BJ (cell line): ENCODE measurements at regions not wholly inside any gene's neighbourhood (a gene's known extent, or its start where the extent isn't known, plus 50 kb on each side); places are given as distances from the start of the nearest gene placed in this dataset.

Source experiments
- CTCF ChIA-PET: fragments of 350-600 bp; formaldehyde crosslinking; extraction: SDS; loops from one replicate; lab custom pipeline; 2021; ENCODE audit warnings: antibody characterized with exemption, inconsistent platforms; lab: Yijun Ruan, JAX
- POLR2A ChIA-PET: fragments of 300-600 bp; sonication (Branson Sonifier 250); formaldehyde crosslinking; extraction: SDS; loops from one replicate; lab custom pipeline; 2021; ENCODE audit warnings: antibody characterized with exemption; lab: Charles Lee
- DNase-seq: peaks from one replicate; pipeline ENCODE4 v3.0.0-alpha.2; 2011; ENCODE audit warnings: low read depth
- H3K27me3 ChIP-seq: 2 replicates; pipeline ENCODE4 v1.6.0; 2011; ENCODE audit warnings: low read length; ENCODE audit not compliant: control insufficient read depth, insufficient read depth
- H3K36me3 ChIP-seq: 2 replicates; pipeline ENCODE4 v1.5.1; 2011; ENCODE audit warnings: low read length; ENCODE audit not compliant: control insufficient read depth, insufficient read depth
- H3K4me3 ChIP-seq: 2 replicates; pipeline ENCODE4 v1.5.1; 2011; ENCODE audit warnings: low read depth, mild to moderate bottlenecking, control low read depth, low read length
- TF ChIP-seq, protein P1 (sequence below): IDR thresholded peaks from 2 replicates; pipeline ENCODE4 v1.5.1; 2011; ENCODE audit warnings: low read depth, mild to moderate bottlenecking, control low read depth, inconsistent platforms, low read length, moderate library complexity; ENCODE audit not compliant: insufficient read depth

- no peak for DNase-seq
- Histone ChIP-seq H3K27me3 (no peaks in the 10 kb centered on the region), H3K4me3 (no peak overlapping the region), H3K36me3 (no peaks in the 10 kb centered on the region)
- TF ChIP-seq, protein P1, sequence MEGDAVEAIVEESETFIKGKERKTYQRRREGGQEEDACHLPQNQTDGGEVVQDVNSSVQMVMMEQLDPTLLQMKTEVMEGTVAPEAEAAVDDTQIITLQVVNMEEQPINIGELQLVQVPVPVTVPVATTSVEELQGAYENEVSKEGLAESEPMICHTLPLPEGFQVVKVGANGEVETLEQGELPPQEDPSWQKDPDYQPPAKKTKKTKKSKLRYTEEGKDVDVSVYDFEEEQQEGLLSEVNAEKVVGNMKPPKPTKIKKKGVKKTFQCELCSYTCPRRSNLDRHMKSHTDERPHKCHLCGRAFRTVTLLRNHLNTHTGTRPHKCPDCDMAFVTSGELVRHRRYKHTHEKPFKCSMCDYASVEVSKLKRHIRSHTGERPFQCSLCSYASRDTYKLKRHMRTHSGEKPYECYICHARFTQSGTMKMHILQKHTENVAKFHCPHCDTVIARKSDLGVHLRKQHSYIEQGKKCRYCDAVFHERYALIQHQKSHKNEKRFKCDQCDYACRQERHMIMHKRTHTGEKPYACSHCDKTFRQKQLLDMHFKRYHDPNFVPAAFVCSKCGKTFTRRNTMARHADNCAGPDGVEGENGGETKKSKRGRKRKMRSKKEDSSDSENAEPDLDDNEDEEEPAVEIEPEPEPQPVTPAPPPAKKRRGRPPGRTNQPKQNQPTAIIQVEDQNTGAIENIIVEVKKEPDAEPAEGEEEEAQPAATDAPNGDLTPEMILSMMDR: no peak
- CTCF ChIA-PET: no interaction called here
- POLR2A ChIA-PET: no interaction called here
These were observed 191.4 kb downstream of the HIPK3 start for GRCh38 chr11:33448461-33449130.

DNA sequence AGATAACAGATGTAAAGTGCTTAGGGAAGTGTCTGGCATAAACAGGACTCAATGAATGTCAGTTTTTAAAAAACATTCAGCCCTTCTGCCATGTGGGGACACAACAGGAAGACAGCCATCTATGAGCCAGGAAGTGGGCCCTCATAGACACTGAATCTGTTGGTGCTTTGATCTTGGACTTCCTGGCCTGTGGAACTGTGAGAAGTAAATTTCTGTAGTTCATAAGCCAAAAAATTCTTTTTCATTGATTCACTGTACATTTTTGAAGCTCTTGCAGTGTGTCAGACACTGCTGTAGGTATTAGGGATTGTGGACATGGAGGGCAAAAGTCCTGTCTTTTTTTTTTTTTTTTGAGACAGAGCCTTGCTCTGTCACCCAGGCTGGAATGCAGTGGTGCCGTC is 188.6 kb downstream of the HIPK3 start:
- no peaks in the 10 kb centered on the region for H3K36me3 ChIP-seq
- no peak for DNase-seq
- TF ChIP-seq, protein P1: no peak
- ChIA-PET POLR2A (interaction anchor here (0.7 kb wide), 1 partner anchor 175 kb away, joined by 3 read pairs; no protein-coding TSS in a partner anchor), CTCF (interaction anchor here (1.1 to 1.8 kb wide), 2 partner anchors 25 to 33 kb away, joined by 3 to 4 read pairs; no protein-coding TSS in a partner anchor)
- no peaks in the 10 kb centered on the region for H3K27me3 ChIP-seq
- H3K4me3 ChIP-seq: no peak overlapping the region

- Histone ChIP-seq H3K36me3 (no peaks in the 10 kb centered on the region), H3K27me3 (no peaks in the 10 kb centered on the region), H3K4me3 (no peak overlapping the region)
- DNase-seq: no peak
- ChIA-PET POLR2A (no interaction called here), CTCF (interaction anchor here (1.8 kb wide), 1 partner anchor 32 kb away, joined by 4 read pairs; no protein-coding TSS in a partner anchor)
- TF ChIP-seq, protein P1: no peak
These were observed 187.8 kb downstream of the HIPK3 start for GRCh38 chr11:33444835-33445594.

DNA sequence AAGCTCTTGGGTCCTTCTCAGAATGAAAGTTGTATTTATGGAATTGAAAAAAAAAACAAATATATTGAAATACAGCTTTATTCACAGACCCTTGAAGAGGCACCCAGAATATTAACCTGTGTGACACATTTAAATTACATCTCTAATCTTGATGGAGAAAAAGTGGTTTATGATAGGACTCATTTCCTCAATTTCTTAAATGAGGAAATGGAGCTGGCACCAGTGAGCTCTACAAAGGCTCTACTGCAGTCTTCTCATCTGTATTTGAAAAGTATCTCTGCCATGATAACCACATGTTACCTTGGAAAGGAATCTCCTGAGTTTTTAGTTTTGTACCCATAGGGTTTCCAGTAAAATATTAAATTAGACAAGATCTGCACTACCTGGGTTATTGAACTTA is 186.5 kb downstream of the HIPK3 start:
- Histone ChIP-seq H3K36me3 (no peaks in the 10 kb centered on the region), H3K27me3 (no peaks in the 10 kb centered on the region), H3K4me3 (no peak overlapping the region)
- DNase-seq: no peak
- ChIA-PET CTCF (interaction anchor here (0.9 to 1.5 kb wide), 3 partner anchors 12 to 242 kb away, joined by 3 to 4 read pairs (median 3); no protein-coding TSS in a partner anchor), POLR2A (no interaction called here)
- TF ChIP-seq, protein P1: no peak

GRCh38 chr11:33438301-33438700 is 181.1 kb downstream of the HIPK3 start:
- H3K36me3 ChIP-seq: no peaks in the 10 kb centered on the region
- TF ChIP-seq, protein P1: no peak
- no peak for DNase-seq
- no peaks in the 10 kb centered on the region for H3K27me3 ChIP-seq
- POLR2A ChIA-PET: no interaction called here
- H3K4me3 ChIP-seq: no peak overlapping the region
- CTCF ChIA-PET: interaction anchor here (0.8 to 1.9 kb wide), 2 partner anchors 9 to 76 kb away, joined by 3 to 7 read pairs; no protein-coding TSS in a partner anchor
